Esophagus squamous epithelium (tissue), 5 donors: ENCODE measurements at regions not wholly inside any gene's neighbourhood (a gene's known extent, or its start where the extent isn't known, plus 50 kb on each side); places are given as distances from the start of the nearest gene placed in this dataset.

ENCODE experiments used
- DNase-seq: peaks from one replicate; lab custom pipeline; 2025; lab: John Stamatoyannopoulos, UW
- H3K27ac ChIP-seq, 4 donors: fragments of 200-600 bp; sonication (generic); one replicate each; pipeline ENCODE4 v1.5.1; 2016 to 2019; ENCODE audit warnings: mild to moderate bottlenecking in 1 of 4
- H3K27me3 ChIP-seq, 4 donors: fragments of 200-600 bp; sonication (generic); 1 replicate in 3 of 4; 2 replicates in 1 of 4; pipeline versions ENCODE4 v1.5.1 to v1.6.0; 2017 to 2021; ENCODE audit warnings: antibody characterized with exemption in 1 of 4
- H3K36me3 ChIP-seq, 3 donors: fragments of 200-600 bp; sonication (generic); one replicate each; pipeline ENCODE4 v1.5.1; 2016 to 2019
- H3K4me1 ChIP-seq, 3 donors: fragments of 200-600 bp; sonication (generic); one replicate each; pipeline ENCODE4 v1.5.1; 2017 to 2019
- H3K4me3 ChIP-seq, 4 donors: fragments of 200-600 bp; sonication (generic); 1 replicate in 3 of 4; 2 replicates in 1 of 4; pipeline ENCODE4 v1.5.1; 2016 to 2019; ENCODE audit warnings: mild to moderate bottlenecking in 2 of 4, moderate library complexity in 1 of 4
- H3K9me3 ChIP-seq, 3 donors: fragments of 200-600 bp; sonication (generic); one replicate each; pipeline ENCODE4 v1.5.1; 2016 to 2019
- CTCF ChIP-seq, 6 experiments: fragments of 450-650 bp in 4 of 6; fragments of 200-600 bp in 2 of 6; sonication (generic) in 2 of 6; IDR thresholded peaks; one replicate each; pipeline ENCODE4 v1.5.1; 2016 to 2019; ENCODE audit warnings: antibody characterized with exemption in 6 of 6, mild to moderate bottlenecking in 4 of 6, moderate library complexity in 4 of 6
- POLR2A ChIP-seq, 4 donors: fragments of 450-650 bp; IDR thresholded peaks; one replicate each; pipeline ENCODE4 v1.6.1; 2017; ENCODE audit warnings: antibody characterized with exemption in 4 of 4, mild to moderate bottlenecking in 4 of 4, moderate library complexity in 3 of 4
- WGBS, 2 donors: methylation state at CpG; one replicate each; pipeline ENCODE4 v1.1.5; 2018; 5-methylcytosine and 5-hydroxymethylcytosine counted together
- intact Hi-C: fragments of 100-400 bp; cut with DNase I; formaldehyde crosslinking; loops from one replicate; pipeline ENCODE4 v1.15.0; 2022
- donor health status: DM: yes; HTN: yes; CAD: no.

GRCh38 chr1:162937716-162938395 is 76.9 kb upstream of the CCDC190 start:
- 77 to 78% methylated on average over 5 of the region's 5 CpGs for WGBS, 2 donors
- Histone ChIP-seq H3K4me3 (no peak overlapping the region), H3K27ac (no peak overlapping the region), H3K4me1 (peaks cover 0 to 11% (median 3%) of the 10 kb centered on the region in 3 donors), H3K9me3 (no peaks in the 10 kb centered on the region), H3K36me3 (no peaks in the 10 kb centered on the region), H3K27me3 (no peaks in the 10 kb centered on the region)
- DNase-seq: no peak
- intact Hi-C loops: no loop called here
- no peak for TF ChIP-seq CTCF (IDR thresholded peaks at IDR 0.05)
- TF ChIP-seq POLR2A (IDR thresholded peaks at IDR 0.05): no peak

GRCh38 chr1:162930976-162931560 is 70.1 kb upstream of the CCDC190 start:
- Histone ChIP-seq H3K36me3 (no peaks in the 10 kb centered on the region), H3K9me3 (no peaks in the 10 kb centered on the region), H3K27me3 (no peaks in the 10 kb centered on the region), H3K27ac (no peak overlapping the region), H3K4me1 (no peaks in the 10 kb centered on the region), H3K4me3 (no peak overlapping the region)
- no peak for DNase-seq
- TF ChIP-seq CTCF (IDR thresholded peaks at IDR 0.05) (no peak), POLR2A (IDR thresholded peaks at IDR 0.05) (no peak)
- intact Hi-C loops: no loop called here
- 16 to 23% methylated on average over 3 of the region's 3 CpGs for WGBS, 2 donors

- no peak overlapping the region for H3K27ac ChIP-seq
- no peak overlapping the region for H3K4me3 ChIP-seq
- TF ChIP-seq POLR2A (IDR thresholded peaks at IDR 0.05) (no peak), CTCF (IDR thresholded peaks at IDR 0.05) (no peak)
- no peak for DNase-seq
- H3K27me3 ChIP-seq: no peaks in the 10 kb centered on the region
- no peaks in the 10 kb centered on the region for H3K36me3 ChIP-seq
- no peaks in the 10 kb centered on the region for H3K9me3 ChIP-seq
- no peaks in the 10 kb centered on the region for H3K4me1 ChIP-seq
- intact Hi-C loops: no loop called here
These were observed 69.6 kb upstream of the CCDC190 start for GRCh38 chr1:162930532-162930931.

- Histone ChIP-seq H3K4me1 (no peaks in the 10 kb centered on the region), H3K4me3 (no peak overlapping the region), H3K9me3 (no peaks in the 10 kb centered on the region), H3K27ac (no peak overlapping the region), H3K36me3 (no peaks in the 10 kb centered on the region), H3K27me3 (no peaks in the 10 kb centered on the region)
- intact Hi-C loops: no loop called here
- no peak for TF ChIP-seq POLR2A (IDR thresholded peaks at IDR 0.05)
- no peak for TF ChIP-seq CTCF (IDR thresholded peaks at IDR 0.05)
- DNase-seq: no peak
- WGBS, 2 donors: 66 to 85% methylated on average over 3 of the region's 3 CpGs
These were observed 68.2 kb upstream of the CCDC190 start for GRCh38 chr1:162929177-162929576.

- no peaks in the 10 kb centered on the region for H3K4me1 ChIP-seq
- H3K4me3 ChIP-seq: no peak overlapping the region
- H3K9me3 ChIP-seq: no peaks in the 10 kb centered on the region
- intact Hi-C loops: no loop called here
- H3K27me3 ChIP-seq: no peaks in the 10 kb centered on the region
- no peak overlapping the region for H3K27ac ChIP-seq
- H3K36me3 ChIP-seq: no peaks in the 10 kb centered on the region
- WGBS, 2 donors: 74 to 89% methylated on average over 1 of the region's 1 CpG
- TF ChIP-seq CTCF (IDR thresholded peaks at IDR 0.05) (no peak), POLR2A (IDR thresholded peaks at IDR 0.05) (no peak)
- no peak for DNase-seq
These were observed 67.2 kb upstream of the CCDC190 start for GRCh38 chr1:162928141-162928540.
